Muscle of back (tissue), 3 donors: ENCODE measurements at regions not wholly inside any gene's neighbourhood (a gene's known extent, or its start where the extent isn't known, plus 50 kb on each side); places are given as distances from the start of the nearest gene placed in this dataset.
"Not testable (repeated sequence)": the region's sequence is repeated elsewhere in the genome, so short reads cannot be mapped to it uniquely, and the experiment has no call there.

Source experiments
- DNase-seq, 3 donors: peaks; one replicate each; pipeline versions ENCODE4 v3.0.0 to v3.0.0-alpha.2; 2013

DNA sequence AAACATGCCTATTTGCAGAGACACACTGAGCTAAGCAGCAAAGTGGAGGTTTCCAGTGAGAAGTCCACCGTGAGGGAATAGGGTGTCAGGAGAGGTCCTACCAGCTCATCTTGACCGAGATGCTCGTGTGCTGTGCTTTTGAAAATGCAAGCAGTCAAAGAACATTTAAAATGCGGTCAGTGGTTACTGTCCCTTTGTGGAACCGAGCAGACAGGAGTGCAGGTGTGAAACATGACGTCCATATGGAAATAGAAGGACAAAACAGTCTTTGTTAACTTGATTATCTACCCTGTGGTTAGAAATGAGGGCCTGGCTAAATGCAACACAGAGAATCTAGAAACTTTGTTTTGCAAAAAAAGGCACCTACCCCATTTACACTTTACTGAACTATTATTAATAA, 473.3 kb downstream of the SPATA31A6 start:
- not testable (repeated sequence) for DNase-seq

DNA sequence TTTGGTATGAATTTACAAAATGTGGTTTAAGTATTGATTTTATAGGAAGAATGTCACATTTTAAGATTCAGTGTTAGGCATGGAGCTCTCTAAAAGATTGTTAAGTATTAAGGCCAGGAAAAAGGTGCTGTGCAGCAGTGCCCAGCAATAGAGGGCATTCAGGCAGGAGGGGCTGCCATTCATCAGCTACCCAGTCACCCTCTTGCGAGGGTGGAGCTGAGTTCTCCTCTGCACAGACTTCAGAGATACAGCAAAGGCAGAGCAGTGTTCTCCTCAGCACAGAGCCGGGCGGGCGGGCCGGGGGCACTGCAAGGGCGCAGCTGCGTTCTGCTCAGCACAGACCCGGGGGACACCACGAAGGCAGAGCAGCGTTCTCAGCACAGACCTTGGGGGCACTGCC, 474.0 kb downstream of the SPATA31A6 start:
- DNase-seq: not testable (repeated sequence)

DNA sequence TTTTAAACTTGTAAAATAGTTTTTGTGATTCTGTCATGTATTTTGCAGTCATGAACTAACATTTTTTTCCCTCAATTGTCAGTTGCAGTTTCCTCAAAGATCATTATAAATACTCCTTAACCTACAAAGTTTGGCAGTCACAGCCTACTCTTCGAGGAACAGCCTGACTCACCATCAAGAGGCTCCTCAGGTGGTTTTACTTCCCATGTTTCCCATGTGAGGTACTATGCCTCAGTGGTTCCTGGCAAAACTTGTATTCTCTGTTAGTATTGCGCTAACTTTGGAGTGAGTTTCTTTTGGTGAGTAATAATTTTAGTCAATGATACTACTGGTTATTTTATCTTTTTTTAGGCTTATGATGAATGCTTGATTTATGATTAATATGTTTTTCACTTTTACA, 513.7 kb downstream of the SPATA31A6 start:
- DNase-seq: not testable (repeated sequence)

DNA sequence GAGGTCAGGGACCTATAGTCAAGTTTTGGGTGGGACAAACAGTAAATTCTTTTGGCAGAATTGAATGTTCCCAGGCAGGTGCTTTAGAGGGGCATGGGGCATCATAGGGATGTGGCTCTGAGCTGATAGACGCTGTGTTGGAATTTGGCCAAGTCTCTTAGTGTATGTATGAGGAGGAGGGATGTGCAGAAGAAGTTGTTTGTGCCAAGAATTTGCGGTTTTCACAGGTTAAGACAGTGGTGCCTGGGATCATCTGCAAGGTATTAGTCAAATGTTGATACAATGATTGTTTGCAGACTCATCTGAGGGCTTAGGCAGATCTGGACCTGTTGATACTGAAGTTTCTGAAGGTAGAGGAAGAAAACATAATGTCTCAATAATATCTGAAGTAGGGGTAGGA, 519.4 kb downstream of the SPATA31A6 start:
- DNase-seq: not testable (repeated sequence)

GRCh38 chr9:42724841-42725835, 541.7 kb downstream of the SPATA31A6 start:
- DNase-seq: not testable (repeated sequence)

DNA sequence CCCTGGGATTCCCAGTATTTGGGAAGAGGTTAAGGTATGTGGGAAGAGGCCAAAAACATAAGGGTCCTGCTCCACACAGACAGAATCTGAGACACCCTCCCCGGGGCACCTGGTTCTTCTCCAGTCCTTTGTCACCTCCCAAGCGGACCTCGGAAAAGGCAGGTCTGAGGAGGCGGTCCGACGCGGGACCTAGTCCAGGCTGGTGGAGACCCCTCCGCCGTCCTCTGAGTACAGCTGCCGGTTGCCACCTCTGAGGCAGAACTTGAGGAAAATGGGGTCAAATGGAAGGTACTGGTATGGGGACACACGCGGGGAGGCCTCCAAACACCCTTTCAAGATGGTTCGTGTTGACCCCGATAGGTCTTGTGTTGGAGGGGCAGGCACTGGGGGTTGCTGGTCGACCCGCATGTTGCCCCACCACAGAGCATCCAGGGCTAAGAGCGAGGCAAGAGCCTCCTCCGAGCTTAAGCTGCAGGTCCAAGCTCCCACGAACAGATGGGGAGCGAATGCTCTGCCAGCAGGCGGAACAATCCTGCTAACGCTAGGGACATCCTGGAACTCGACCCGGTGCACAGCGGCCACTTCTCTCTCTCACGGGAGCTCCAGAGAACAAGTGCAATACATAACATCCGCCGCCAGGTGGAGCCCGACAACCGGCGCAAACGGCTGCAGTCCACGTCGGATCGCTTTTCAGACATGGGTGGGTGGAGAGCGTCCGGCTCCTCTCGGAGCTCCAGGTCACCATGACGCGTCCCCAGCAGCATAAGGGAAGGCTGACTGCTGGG, 559.8 kb downstream of the SPATA31A6 start:
- peak; percentile 4 to 65 (median 40) for DNase-seq

DNA sequence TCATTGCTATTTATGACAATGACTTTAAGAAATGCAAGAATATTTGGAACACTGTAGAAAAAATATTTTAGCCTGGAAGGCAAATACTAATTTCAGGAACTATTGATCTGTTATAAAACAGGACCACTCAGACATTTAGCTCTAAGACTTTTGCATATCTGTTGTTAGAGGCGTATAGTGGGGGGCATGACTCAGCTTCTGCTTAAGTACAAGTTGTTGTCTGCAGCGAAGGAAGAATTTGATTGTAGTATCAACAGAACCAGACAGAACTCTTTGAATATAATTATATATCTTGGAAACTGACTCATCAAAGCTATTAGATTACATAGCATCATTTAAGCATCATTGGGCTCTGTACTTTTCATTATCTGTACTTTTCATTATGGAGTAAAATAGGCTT, 573.8 kb downstream of the SPATA31A6 start:
- DNase-seq: not testable (repeated sequence)

- not testable (repeated sequence) for DNase-seq
Measured at GRCh38 chr9:42759320-42759719, 575.9 kb downstream of the SPATA31A6 start.

DNA sequence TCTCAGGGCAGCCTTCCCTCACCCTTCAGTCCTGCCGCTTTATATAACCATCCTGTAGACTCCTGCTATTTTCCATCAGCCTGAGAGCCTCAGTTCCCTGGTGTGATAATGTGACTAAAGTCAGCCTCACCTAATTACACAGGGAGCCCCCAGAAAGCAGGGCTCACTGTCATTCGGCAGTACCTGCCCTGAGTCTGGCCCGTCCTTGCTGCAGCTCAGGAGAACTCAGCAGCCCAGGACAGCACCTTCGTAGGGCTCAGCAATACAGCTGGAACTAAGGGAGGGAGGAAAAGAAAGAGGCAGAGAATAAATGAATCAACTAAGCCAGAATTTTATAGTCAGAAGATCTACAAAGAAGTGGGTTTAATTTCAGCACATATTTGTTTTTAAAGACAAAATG, 598.7 kb downstream of the SPATA31A6 start:
- DNase-seq: not testable (repeated sequence)

DNA sequence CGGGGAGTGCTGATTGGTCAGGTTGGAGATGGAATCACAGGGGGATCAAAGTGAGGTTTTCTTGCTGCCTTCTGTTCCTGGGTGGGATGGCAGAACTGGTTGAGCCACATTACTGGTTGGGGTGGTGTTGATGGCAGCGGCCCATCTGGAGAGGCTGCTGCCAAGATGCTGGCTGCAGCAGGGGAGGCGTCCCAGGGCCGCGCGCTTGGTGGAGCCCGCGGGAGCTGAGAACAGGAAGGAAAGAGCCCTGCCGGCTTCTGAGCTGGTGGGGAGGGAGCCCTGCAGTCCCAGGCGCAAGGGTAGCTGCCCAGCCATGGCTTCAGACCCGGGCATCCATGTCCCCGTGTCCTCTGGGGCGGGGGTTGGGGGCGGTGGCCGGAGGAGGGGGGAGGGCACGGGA, 609.3 kb downstream of the SPATA31A6 start:
- not testable (repeated sequence) for DNase-seq

DNA sequence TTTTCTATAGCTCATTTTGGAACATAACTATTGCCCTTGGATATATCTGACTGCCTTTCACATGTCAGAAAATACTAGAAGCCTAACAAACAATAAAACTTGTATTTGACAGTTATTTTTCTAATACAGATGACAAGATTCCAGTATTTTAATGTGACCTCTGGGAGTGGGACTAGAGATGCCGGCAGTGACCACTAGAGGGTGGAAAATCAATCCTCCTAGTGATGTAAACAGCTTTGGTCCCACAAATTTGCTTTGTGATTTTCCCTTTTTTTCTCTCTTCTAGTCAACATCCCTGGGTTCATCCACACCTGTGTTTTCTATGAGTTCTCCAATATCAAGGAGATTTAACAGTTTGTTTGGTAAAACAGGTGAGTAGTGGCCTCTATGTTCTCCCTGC, 615.1 kb downstream of the SPATA31A6 start:
- not testable (repeated sequence) for DNase-seq

- DNase-seq: not testable (repeated sequence)
Measured at GRCh38 chr9:42802716-42803115, 619.3 kb downstream of the SPATA31A6 start.

DNA sequence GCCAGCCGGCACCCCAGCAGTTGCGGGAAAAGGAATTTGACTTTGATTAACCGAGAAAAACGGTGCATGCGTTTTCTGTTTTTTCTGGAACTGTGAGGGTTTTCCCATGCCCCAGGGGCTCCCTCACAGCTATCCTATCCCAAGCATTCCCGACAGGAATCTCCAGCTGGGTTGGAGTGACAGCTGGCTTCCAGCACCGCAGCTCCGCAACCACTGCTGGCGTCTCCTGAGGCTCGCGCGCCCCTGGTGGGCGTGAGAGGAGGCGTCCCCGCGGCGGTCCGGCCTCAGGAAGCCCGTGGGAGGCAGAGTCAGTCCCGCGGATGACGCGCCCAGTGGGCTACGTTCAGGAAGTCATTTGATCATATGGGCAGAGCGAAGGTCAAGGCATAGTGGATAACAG, 623.2 kb downstream of the SPATA31A6 start:
- not testable (repeated sequence) for DNase-seq

DNA sequence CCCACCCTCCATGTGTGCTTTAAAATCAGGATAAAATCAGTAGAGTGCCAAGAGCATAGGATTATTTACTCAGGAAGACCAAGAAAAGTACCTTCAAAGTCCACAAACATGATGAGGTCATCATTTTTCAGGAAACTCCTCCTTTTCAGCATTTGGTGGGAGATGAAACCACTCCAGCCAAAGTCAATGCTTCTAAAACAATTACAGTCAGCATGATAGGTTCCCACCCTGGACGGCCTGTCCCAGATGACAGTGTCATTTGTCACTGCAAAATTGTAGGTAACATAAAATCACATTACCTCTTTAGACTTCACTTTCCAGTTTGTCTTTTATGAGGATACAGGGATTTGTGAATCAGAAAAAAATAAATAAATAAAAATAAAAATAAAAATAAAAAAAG, 638.0 kb downstream of the SPATA31A6 start:
- DNase-seq: not testable (repeated sequence)

- DNase-seq: not testable (repeated sequence)
Measured at GRCh38 chr9:42848156-42848555, 664.7 kb downstream of the SPATA31A6 start.

- DNase-seq: not testable (repeated sequence)
Measured at GRCh38 chr9:42850896-42851693, 667.6 kb downstream of the SPATA31A6 start.

- not testable (repeated sequence) for DNase-seq
Measured at GRCh38 chr9:42851701-42852100, 668.2 kb downstream of the SPATA31A6 start.

DNA sequence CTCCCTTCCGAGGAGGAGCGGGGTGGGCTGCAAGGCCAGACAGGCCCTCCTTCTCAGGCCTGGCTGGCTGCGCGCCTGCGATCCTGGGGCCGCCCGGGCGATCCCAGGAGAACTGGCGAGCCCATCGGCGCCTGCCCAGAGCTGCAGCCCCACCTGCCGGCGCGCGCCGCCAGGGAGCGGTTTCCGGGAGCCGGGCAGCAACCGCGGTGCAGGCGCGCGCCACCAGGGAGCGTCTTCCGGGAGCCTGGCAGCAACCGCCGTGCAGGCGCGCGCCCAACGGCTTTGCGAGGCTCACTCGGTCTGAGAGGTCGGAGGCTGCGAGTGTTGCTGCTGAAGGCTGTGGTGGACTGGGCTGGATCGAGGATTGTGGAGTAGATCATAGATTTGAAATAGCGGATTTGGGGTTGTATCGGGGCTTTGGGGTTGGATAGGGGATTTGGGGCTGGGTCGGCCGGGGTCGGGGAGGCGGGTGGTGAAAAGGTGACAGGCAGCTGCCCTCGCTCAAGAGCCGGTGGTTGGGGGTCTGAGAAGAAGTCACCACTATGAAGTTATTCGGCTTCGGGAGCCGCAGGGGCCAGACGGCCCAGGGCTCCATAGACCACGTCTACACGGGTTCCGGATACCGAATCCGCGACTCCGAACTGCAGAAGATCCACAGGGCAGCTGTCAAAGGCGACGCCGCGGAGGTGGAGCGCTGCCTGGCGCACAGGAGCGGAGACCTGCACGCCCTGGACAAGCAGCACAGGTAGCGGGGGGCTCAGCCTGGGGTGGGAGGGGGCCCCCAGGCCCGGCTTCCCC, 668.9 kb downstream of the SPATA31A6 start:
- DNase-seq: peak in 1 of 3 donors; percentile 0

DNA sequence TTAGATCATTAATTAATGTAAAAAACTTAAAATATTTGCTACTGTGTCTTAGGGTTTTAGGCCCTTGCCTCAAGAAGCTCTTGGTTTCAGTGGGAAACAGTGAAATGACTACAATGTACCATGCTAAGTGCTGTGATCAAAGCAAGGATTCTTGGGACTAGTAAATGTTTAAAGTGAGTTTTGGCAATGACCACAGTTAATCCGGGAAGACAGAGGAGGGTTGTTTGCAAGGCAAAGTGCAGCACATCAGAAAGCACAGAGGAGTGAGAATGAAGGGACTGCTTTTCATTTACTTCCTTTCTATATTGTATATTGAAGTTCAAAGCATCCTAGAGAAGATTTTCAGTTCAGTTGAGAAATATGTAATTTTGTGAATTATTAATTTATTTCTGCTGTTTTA, 676.7 kb downstream of the SPATA31A6 start:
- not testable (repeated sequence) for DNase-seq

DNA sequence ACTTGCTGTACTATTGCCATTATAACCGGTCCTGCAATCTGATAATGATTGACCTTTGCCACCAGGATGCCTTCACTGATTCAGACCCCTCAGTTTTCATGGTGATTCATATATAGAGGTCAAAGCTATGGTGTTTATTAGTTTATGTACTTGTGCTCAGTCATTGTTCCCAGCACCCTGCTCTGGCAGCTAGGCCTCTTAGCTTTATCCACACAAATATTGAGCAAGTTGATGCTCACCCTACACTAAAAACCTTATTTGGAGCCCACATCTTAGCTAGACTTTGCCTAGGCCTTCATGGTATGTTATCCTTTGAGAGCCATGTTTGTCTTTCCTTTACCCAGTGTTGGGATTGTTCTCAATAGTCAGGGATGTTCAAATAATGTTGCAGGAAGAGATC, 679.0 kb downstream of the SPATA31A6 start:
- not testable (repeated sequence) for DNase-seq
